Left ventricle myocardium inferior (tissue), 1 donor: ENCODE measurements at regions not wholly inside any gene's neighbourhood (a gene's known extent, or its start where the extent isn't known, plus 50 kb on each side); places are given as distances from the start of the nearest gene placed in this dataset.

Source experiments
- DNase-seq: peaks from one replicate; pipeline ENCODE4 v3.0.0-alpha.2; 2020
- H3K27ac ChIP-seq: fragments of 200-600 bp; replicated peaks from 2 replicates; pipeline ENCODE4 v1.8.0; 2021
- H3K27me3 ChIP-seq: fragments of 200-600 bp; 2 replicates; pipeline ENCODE4 v1.8.0; 2021; ENCODE audit warnings: low read depth
- H3K36me3 ChIP-seq: fragments of 200-600 bp; 2 replicates; pipeline ENCODE4 v1.8.0; 2021
- H3K4me1 ChIP-seq: fragments of 200-600 bp; 2 replicates; pipeline ENCODE4 v1.8.0; 2021
- H3K4me3 ChIP-seq: fragments of 200-600 bp; 2 replicates; pipeline ENCODE4 v1.8.0; 2021; ENCODE audit warnings: mild to moderate bottlenecking, moderate library complexity
- H3K9me3 ChIP-seq: fragments of 200-600 bp; replicated peaks from 2 replicates; pipeline ENCODE4 v1.8.0; 2021
- CTCF ChIP-seq: fragments of 200-600 bp; IDR thresholded peaks from 2 replicates; pipeline ENCODE4 v1.8.0; 2021; ENCODE audit warnings: antibody characterized with exemption, mild to moderate bottlenecking, borderline replicate concordance
- intact Hi-C: fragments of 100-400 bp; cut with micrococcal nuclease; formaldehyde crosslinking; loops from one replicate; pipeline ENCODE4 v1.11.0; 2022
- donor health status: DM: no; HTN: yes; CAD: no; lungs with severe emphysema.

GRCh38 chr12:114885501-114885900 is 201.5 kb upstream of the TBX3 start:
- no peak for TF ChIP-seq CTCF
- DNase-seq, result no peak
- no peak overlapping the region for H3K27ac ChIP-seq
- H3K4me3 ChIP-seq, result no peak overlapping the region
- H3K4me1 ChIP-seq, result no peaks in the 10 kb centered on the region
- intact Hi-C loops, result no loop called here
- no peaks in the 10 kb centered on the region for H3K36me3 ChIP-seq
- no peaks in the 10 kb centered on the region for H3K9me3 ChIP-seq
- H3K27me3 ChIP-seq, result peaks cover 47% of the 10 kb centered on the region

- H3K27ac ChIP-seq, result no peak overlapping the region
- DNase-seq, result no peak
- H3K4me3 ChIP-seq, result no peak overlapping the region
- peaks cover 47% of the 10 kb centered on the region for H3K27me3 ChIP-seq
- intact Hi-C loops, result no loop called here
- no peak for TF ChIP-seq CTCF
- no peaks in the 10 kb centered on the region for H3K36me3 ChIP-seq
- no peaks in the 10 kb centered on the region for H3K4me1 ChIP-seq
- H3K9me3 ChIP-seq, result no peaks in the 10 kb centered on the region
These were observed 200.6 kb upstream of the TBX3 start for GRCh38 chr12:114884575-114884974.

- DNase-seq, result no peak
- Histone ChIP-seq H3K4me1 (no peaks in the 10 kb centered on the region), H3K36me3 (no peaks in the 10 kb centered on the region), H3K4me3 (no peak overlapping the region), H3K9me3 (no peaks in the 10 kb centered on the region), H3K27me3 (peaks cover 32% of the 10 kb centered on the region), H3K27ac (no peak overlapping the region)
- no peak for TF ChIP-seq CTCF
- intact Hi-C loops, result no loop called here
These were observed 198.1 kb upstream of the TBX3 start for GRCh38 chr12:114882083-114882482.

- H3K9me3 ChIP-seq, result no peaks in the 10 kb centered on the region
- no peak for DNase-seq
- H3K4me1 ChIP-seq, result no peaks in the 10 kb centered on the region
- intact Hi-C loops, result no loop called here
- H3K36me3 ChIP-seq, result no peaks in the 10 kb centered on the region
- H3K4me3 ChIP-seq, result no peak overlapping the region
- H3K27me3 ChIP-seq, result peaks cover 13% of the 10 kb centered on the region
- TF ChIP-seq CTCF, result no peak
- H3K27ac ChIP-seq, result no peak overlapping the region
These were observed 195.4 kb upstream of the TBX3 start for GRCh38 chr12:114879354-114879753.

- Histone ChIP-seq H3K4me1 (no peaks in the 10 kb centered on the region), H3K27me3 (peaks cover 7% of the 10 kb centered on the region), H3K36me3 (no peaks in the 10 kb centered on the region), H3K4me3 (no peak overlapping the region), H3K9me3 (no peaks in the 10 kb centered on the region), H3K27ac (no peak overlapping the region)
- no peak for DNase-seq
- intact Hi-C loops, result no loop called here
- no peak for TF ChIP-seq CTCF
These were observed 194.8 kb upstream of the TBX3 start for GRCh38 chr12:114878781-114879180.

GRCh38 chr12:114876968-114877680 is 193.1 kb upstream of the TBX3 start:
- H3K27me3 ChIP-seq, result no peaks in the 10 kb centered on the region
- no peak for DNase-seq
- intact Hi-C loops, result no loop called here
- H3K9me3 ChIP-seq, result no peaks in the 10 kb centered on the region
- no peak for TF ChIP-seq CTCF
- no peaks in the 10 kb centered on the region for H3K36me3 ChIP-seq
- no peak overlapping the region for H3K4me3 ChIP-seq
- H3K27ac ChIP-seq, result no peak overlapping the region
- H3K4me1 ChIP-seq, result no peaks in the 10 kb centered on the region
